GM20000 (cell line): ENCODE measurements at regions not wholly inside any gene's neighbourhood (a gene's known extent, or its start where the extent isn't known, plus 50 kb on each side); places are given as distances from the start of the nearest gene placed in this dataset.

Source experiments
- DNase-seq: peaks from one replicate; pipeline ENCODE4 v3.0.0; 2012; ENCODE audit warnings: low spot score
- CTCF ChIP-seq: IDR thresholded peaks from 2 replicates; pipeline ENCODE4 v1.5.1; 2012; ENCODE audit warnings: mild to moderate bottlenecking, control low read depth; ENCODE audit errors: extremely low read depth, missing control alignments

GRCh38 chr1:198909973-198910372, 271.1 kb downstream of the PTPRC start:
- no peak for TF ChIP-seq CTCF
- DNase-seq, result no peak

- no peak for DNase-seq
- no peak for TF ChIP-seq CTCF
Observed at GRCh38 chr1:198910816-198911215, 272.0 kb downstream of the PTPRC start.

- no peak for TF ChIP-seq CTCF
- DNase-seq, result no peak
Observed at GRCh38 chr1:198912046-198912445, 273.2 kb downstream of the PTPRC start.

- DNase-seq, result no peak
- no peak for TF ChIP-seq CTCF
Observed at GRCh38 chr1:198913667-198914066, 274.8 kb downstream of the PTPRC start.

- DNase-seq, result no peak
- no peak for TF ChIP-seq CTCF
Observed at GRCh38 chr1:198915327-198916231, 276.7 kb downstream of the PTPRC start.

- TF ChIP-seq CTCF, result no peak
- no peak for DNase-seq
Observed at GRCh38 chr1:198917226-198917625, 278.4 kb downstream of the PTPRC start.

- DNase-seq, result no peak
Observed at GRCh38 chr1:198918920-198919319, 280.1 kb downstream of the PTPRC start.

More at GRCh38 chr1:198918920-198919319, 280.1 kb downstream of the PTPRC start:
- TF ChIP-seq CTCF, result no peak
